ENCODE measurements at regions not wholly inside any gene's neighbourhood (a gene's known extent, or its start where the extent isn't known, plus 50 kb on each side); places are given as distances from the start of the nearest gene placed in this dataset.

- H3K9ac ChIP-seq (ENCODE audit: low read length), result no peak overlapping the region
- H3K9me3 ChIP-seq (ENCODE audit: low read length), result no peaks in the 10 kb centered on the region
- H3K9me2 ChIP-seq (ENCODE audit: insufficient read depth, low read length), result no peaks in the 10 kb centered on the region
- H3K27me3 ChIP-seq (ENCODE audit: insufficient read depth, low read depth, low read length), result no peaks in the 10 kb centered on the region
- H3F3A ChIP-seq (ENCODE audit: insufficient read depth, low read length, poor library complexity, severe bottlenecking), result no peaks in the 10 kb centered on the region
- no peak overlapping the region for H3K4me2 ChIP-seq (ENCODE audit: low read length)
- no peak overlapping the region for H3K4me3 ChIP-seq (ENCODE audit: low read length)
- no peaks in the 10 kb centered on the region for H3K79me2 ChIP-seq (replicated peaks; ENCODE audit: insufficient read depth, low read length)
- H3K27ac ChIP-seq (ENCODE audit: low read length), result no peak overlapping the region
- TF ChIP-seq EP300 (conservative IDR thresholded peaks at IDR 0.05; ENCODE audit: poor library complexity, severe bottlenecking) (no peak), SMC3 (conservative IDR thresholded peaks at IDR 0.05; ENCODE audit: poor library complexity) (no peak), REST (IDR thresholded peaks at IDR 0.05; ENCODE audit: borderline replicate concordance) (no peak), RAD21 (conservative IDR thresholded peaks at IDR 0.05) (no peak), TAF1 (IDR thresholded peaks at IDR 0.05; ENCODE audit: low read depth) (no peak), EZH2 (IDR thresholded peaks at IDR 0.05; ENCODE audit: borderline replicate concordance, insufficient read depth, low read length, poor library complexity, severe bottlenecking) (no peak), POLR2AphosphoS5 (IDR thresholded peaks at IDR 0.05) (no peak), MXI1 (conservative IDR thresholded peaks at IDR 0.05; ENCODE audit: poor library complexity, severe bottlenecking) (no peak)
- TF ChIP-seq, protein P1, sequence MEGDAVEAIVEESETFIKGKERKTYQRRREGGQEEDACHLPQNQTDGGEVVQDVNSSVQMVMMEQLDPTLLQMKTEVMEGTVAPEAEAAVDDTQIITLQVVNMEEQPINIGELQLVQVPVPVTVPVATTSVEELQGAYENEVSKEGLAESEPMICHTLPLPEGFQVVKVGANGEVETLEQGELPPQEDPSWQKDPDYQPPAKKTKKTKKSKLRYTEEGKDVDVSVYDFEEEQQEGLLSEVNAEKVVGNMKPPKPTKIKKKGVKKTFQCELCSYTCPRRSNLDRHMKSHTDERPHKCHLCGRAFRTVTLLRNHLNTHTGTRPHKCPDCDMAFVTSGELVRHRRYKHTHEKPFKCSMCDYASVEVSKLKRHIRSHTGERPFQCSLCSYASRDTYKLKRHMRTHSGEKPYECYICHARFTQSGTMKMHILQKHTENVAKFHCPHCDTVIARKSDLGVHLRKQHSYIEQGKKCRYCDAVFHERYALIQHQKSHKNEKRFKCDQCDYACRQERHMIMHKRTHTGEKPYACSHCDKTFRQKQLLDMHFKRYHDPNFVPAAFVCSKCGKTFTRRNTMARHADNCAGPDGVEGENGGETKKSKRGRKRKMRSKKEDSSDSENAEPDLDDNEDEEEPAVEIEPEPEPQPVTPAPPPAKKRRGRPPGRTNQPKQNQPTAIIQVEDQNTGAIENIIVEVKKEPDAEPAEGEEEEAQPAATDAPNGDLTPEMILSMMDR (IDR thresholded peaks at IDR 0.05; ENCODE audit: poor library complexity, severe bottlenecking), result no peak
- H3K36me3 ChIP-seq (ENCODE audit: insufficient read depth, low read length), result no peaks in the 10 kb centered on the region
- H2AFZ ChIP-seq (ENCODE audit: low read depth, low read length), result no peak overlapping the region
- no peaks in the 10 kb centered on the region for H4K20me1 ChIP-seq (ENCODE audit: insufficient read depth)
Observed at GRCh38 chr17:15168379-15168778, 96.7 kb downstream of the PMP22 start.

- Histone ChIP-seq H4K20me1 (ENCODE audit: insufficient read depth) (no peaks in the 10 kb centered on the region), H3K4me3 (ENCODE audit: low read length) (no peak overlapping the region), H3F3A (ENCODE audit: insufficient read depth, low read length, poor library complexity, severe bottlenecking) (no peaks in the 10 kb centered on the region), H3K27me3 (ENCODE audit: insufficient read depth, low read depth, low read length) (no peaks in the 10 kb centered on the region), H3K9me3 (ENCODE audit: low read length) (no peaks in the 10 kb centered on the region), H3K79me2 (replicated peaks; ENCODE audit: insufficient read depth, low read length) (no peaks in the 10 kb centered on the region), H2AFZ (ENCODE audit: low read depth, low read length) (no peak overlapping the region), H3K9me2 (ENCODE audit: insufficient read depth, low read length) (no peaks in the 10 kb centered on the region), H3K27ac (ENCODE audit: low read length) (no peak overlapping the region), H3K36me3 (ENCODE audit: insufficient read depth, low read length) (no peaks in the 10 kb centered on the region), H3K9ac (ENCODE audit: low read length) (no peak overlapping the region), H3K4me2 (ENCODE audit: low read length) (no peak overlapping the region)
- TF ChIP-seq REST (IDR thresholded peaks at IDR 0.05; ENCODE audit: borderline replicate concordance) (no peak), TAF1 (IDR thresholded peaks at IDR 0.05; ENCODE audit: low read depth) (no peak), RAD21 (conservative IDR thresholded peaks at IDR 0.05) (no peak), EZH2 (IDR thresholded peaks at IDR 0.05; ENCODE audit: borderline replicate concordance, insufficient read depth, low read length, poor library complexity, severe bottlenecking) (no peak), SMC3 (conservative IDR thresholded peaks at IDR 0.05; ENCODE audit: poor library complexity) (no peak), POLR2AphosphoS5 (IDR thresholded peaks at IDR 0.05) (no peak), EP300 (conservative IDR thresholded peaks at IDR 0.05; ENCODE audit: poor library complexity, severe bottlenecking) (no peak), MXI1 (conservative IDR thresholded peaks at IDR 0.05; ENCODE audit: poor library complexity, severe bottlenecking) (no peak)
- TF ChIP-seq, protein P1 (IDR thresholded peaks at IDR 0.05; ENCODE audit: poor library complexity, severe bottlenecking), result no peak
Observed at GRCh38 chr17:15161395-15161794, 103.7 kb downstream of the PMP22 start.

Data from neural cell (in vitro differentiated cells).